ENCODE measurements at regions not wholly inside any gene's neighbourhood (a gene's known extent, or its start where the extent isn't known, plus 50 kb on each side); places are given as distances from the start of the nearest gene placed in this dataset.

DNA sequence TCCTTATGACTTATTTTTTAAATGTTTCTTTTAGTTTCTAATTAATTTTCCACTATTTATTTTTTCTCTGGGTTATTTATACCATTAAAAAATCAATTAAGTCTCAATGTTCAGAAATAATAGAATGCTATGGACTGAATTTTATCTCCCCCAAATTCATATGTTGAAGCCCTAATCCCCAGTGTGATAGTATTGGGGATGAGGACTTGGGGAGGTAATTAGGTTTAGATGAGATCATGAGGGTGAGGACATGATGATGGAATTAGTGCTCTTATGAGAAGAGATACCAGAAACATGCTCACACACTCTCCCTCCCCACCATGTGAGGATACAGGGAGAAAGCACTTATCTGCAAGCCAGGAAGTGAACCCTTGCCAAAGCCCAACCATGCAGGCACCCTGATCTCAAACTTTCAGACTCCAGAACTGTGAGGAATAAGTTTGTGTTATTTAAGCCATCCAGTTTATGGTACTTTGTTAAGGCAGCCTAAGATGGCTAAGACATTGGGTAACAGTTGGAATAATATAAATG, 202.6 kb downstream of the MDFIC start:
- no peak overlapping the region for H2BK12ac ChIP-seq (ENCODE audit: low read length in 2 of 2)
- no peak overlapping the region for H3K14ac ChIP-seq (ENCODE audit: low read length in 2 of 2)
- no peak overlapping the region for H2AFZ ChIP-seq (ENCODE audit: low read depth, low read length)
- no peak overlapping the region for H2AK5ac ChIP-seq (ENCODE audit: low read length, severe bottlenecking)
- no peaks in the 10 kb centered on the region for H3K36me3 ChIP-seq (ENCODE audit: control insufficient read depth in 1 of 2, insufficient read depth in 2 of 2, low read depth in 1 of 2, low read length in 2 of 2)
- no peaks in the 10 kb centered on the region for H3K79me1 ChIP-seq (replicated peaks; ENCODE audit: low read length, poor library complexity, severe bottlenecking)
- no peak overlapping the region for H3K27ac ChIP-seq (ENCODE audit: low read length, poor library complexity, severe bottlenecking)
- no peak overlapping the region for H4K91ac ChIP-seq (ENCODE audit: low read length)
- H3K4me2 ChIP-seq (ENCODE audit: low read length, poor library complexity, severe bottlenecking), result no peak overlapping the region
- H3K9ac ChIP-seq (ENCODE audit: low read length), result no peak overlapping the region
- no peak overlapping the region for H3K18ac ChIP-seq (ENCODE audit: low read depth in 1 of 2, low read length in 2 of 2)
- no peak overlapping the region for H4K8ac ChIP-seq (ENCODE audit: low read length)
- no peaks in the 10 kb centered on the region for H3K4me1 ChIP-seq (ENCODE audit: control insufficient read depth, insufficient read depth, low read depth, low read length)
- H2BK5ac ChIP-seq (ENCODE audit: low read depth, low read length, poor library complexity, severe bottlenecking), result no peak overlapping the region
- no peaks in the 10 kb centered on the region for H3K9me3 ChIP-seq (ENCODE audit: control insufficient read depth, low read length)
- no peak overlapping the region for H2BK120ac ChIP-seq (ENCODE audit: low read depth, low read length)
- H3K4me3 ChIP-seq (ENCODE audit: insufficient read depth in 1 of 2, low read depth in 1 of 2, low read length in 2 of 2), result no peak overlapping the region
- H3K4ac ChIP-seq (ENCODE audit: low read depth in 1 of 2, low read length in 2 of 2), result no peak overlapping the region
- H3K23ac ChIP-seq (ENCODE audit: low read length in 2 of 2), result no peak overlapping the region
- H3K27me3 ChIP-seq (ENCODE audit: control insufficient read depth in 1 of 2, insufficient read depth in 1 of 2, low read length in 2 of 2), result no peaks in the 10 kb centered on the region
- DNase-seq, result peak; percentile 10
- no peak overlapping the region for H2BK15ac ChIP-seq (ENCODE audit: low read depth, poor library complexity, severe bottlenecking)

GRCh38 chr7:115123441-115123840, 201.5 kb downstream of the MDFIC start:
- Histone ChIP-seq H3K79me1 (replicated peaks; ENCODE audit: low read length, poor library complexity, severe bottlenecking) (no peaks in the 10 kb centered on the region), H2BK15ac (ENCODE audit: low read depth, poor library complexity, severe bottlenecking) (no peak overlapping the region), H3K27me3 (ENCODE audit: control insufficient read depth in 1 of 2, insufficient read depth in 1 of 2, low read length in 2 of 2) (no peaks in the 10 kb centered on the region), H3K18ac (ENCODE audit: low read depth in 1 of 2, low read length in 2 of 2) (no peak overlapping the region), H3K4me2 (ENCODE audit: low read length, poor library complexity, severe bottlenecking) (no peak overlapping the region), H3K9me3 (ENCODE audit: control insufficient read depth, low read length) (no peaks in the 10 kb centered on the region), H2BK120ac (ENCODE audit: low read depth, low read length) (no peak overlapping the region), H3K4ac (ENCODE audit: low read depth in 1 of 2, low read length in 2 of 2) (no peak overlapping the region), H4K8ac (ENCODE audit: low read length) (no peak overlapping the region), H3K23ac (ENCODE audit: low read length in 2 of 2) (no peak overlapping the region), H2BK5ac (ENCODE audit: low read depth, low read length, poor library complexity, severe bottlenecking) (no peak overlapping the region), H3K4me1 (ENCODE audit: control insufficient read depth, insufficient read depth, low read depth, low read length) (no peaks in the 10 kb centered on the region), H2AFZ (ENCODE audit: low read depth, low read length) (no peak overlapping the region), H2AK5ac (ENCODE audit: low read length, severe bottlenecking) (no peak overlapping the region), H3K9ac (ENCODE audit: low read length) (no peak overlapping the region), H3K36me3 (ENCODE audit: control insufficient read depth in 1 of 2, insufficient read depth in 2 of 2, low read depth in 1 of 2, low read length in 2 of 2) (no peaks in the 10 kb centered on the region), H4K91ac (ENCODE audit: low read length) (no peak overlapping the region), H2BK12ac (ENCODE audit: low read length in 2 of 2) (no peak overlapping the region), H3K27ac (ENCODE audit: low read length, poor library complexity, severe bottlenecking) (no peak overlapping the region), H3K14ac (ENCODE audit: low read length in 2 of 2) (no peak overlapping the region), H3K4me3 (ENCODE audit: insufficient read depth in 1 of 2, low read depth in 1 of 2, low read length in 2 of 2) (no peak overlapping the region)
- DNase-seq, result no peak
- WGBS, result 100% methylated on average over 1 of the region's 2 CpGs

- Histone ChIP-seq H2AFZ (ENCODE audit: low read depth, low read length) (no peak overlapping the region), H2BK15ac (ENCODE audit: low read depth, poor library complexity, severe bottlenecking) (no peak overlapping the region), H4K91ac (ENCODE audit: low read length) (no peak overlapping the region), H2BK120ac (ENCODE audit: low read depth, low read length) (no peak overlapping the region), H4K8ac (ENCODE audit: low read length) (no peak overlapping the region), H2AK5ac (ENCODE audit: low read length, severe bottlenecking) (no peak overlapping the region), H3K4me3 (ENCODE audit: insufficient read depth in 1 of 2, low read depth in 1 of 2, low read length in 2 of 2) (no peak overlapping the region), H3K9me3 (ENCODE audit: control insufficient read depth, low read length) (no peaks in the 10 kb centered on the region), H2BK12ac (ENCODE audit: low read length in 2 of 2) (no peak overlapping the region), H3K36me3 (ENCODE audit: control insufficient read depth in 1 of 2, insufficient read depth in 2 of 2, low read depth in 1 of 2, low read length in 2 of 2) (no peaks in the 10 kb centered on the region), H3K4me2 (ENCODE audit: low read length, poor library complexity, severe bottlenecking) (no peak overlapping the region), H3K14ac (ENCODE audit: low read length in 2 of 2) (no peak overlapping the region), H3K4me1 (ENCODE audit: control insufficient read depth, insufficient read depth, low read depth, low read length) (peaks cover 2% of the 10 kb centered on the region), H3K9ac (ENCODE audit: low read length) (no peak overlapping the region), H3K79me1 (replicated peaks; ENCODE audit: low read length, poor library complexity, severe bottlenecking) (no peaks in the 10 kb centered on the region), H3K4ac (ENCODE audit: low read depth in 1 of 2, low read length in 2 of 2) (no peak overlapping the region), H3K27me3 (ENCODE audit: control insufficient read depth in 1 of 2, insufficient read depth in 1 of 2, low read length in 2 of 2) (no peaks in the 10 kb centered on the region), H3K27ac (ENCODE audit: low read length, poor library complexity, severe bottlenecking) (no peak overlapping the region), H2BK5ac (ENCODE audit: low read depth, low read length, poor library complexity, severe bottlenecking) (no peak overlapping the region), H3K23ac (ENCODE audit: low read length in 2 of 2) (no peak overlapping the region), H3K18ac (ENCODE audit: low read depth in 1 of 2, low read length in 2 of 2) (no peak overlapping the region)
- DNase-seq, result no peak
- WGBS, result 38% methylated on average over 1 of the region's 1 CpG
These were observed 200.5 kb downstream of the MDFIC start for GRCh38 chr7:115122388-115122787.

GRCh38 chr7:115117748-115118147, 195.9 kb downstream of the MDFIC start:
- DNase-seq, result no peak
- Histone ChIP-seq H3K36me3 (ENCODE audit: control insufficient read depth in 1 of 2, insufficient read depth in 2 of 2, low read depth in 1 of 2, low read length in 2 of 2) (no peaks in the 10 kb centered on the region), H2AFZ (ENCODE audit: low read depth, low read length) (no peak overlapping the region), H3K14ac (ENCODE audit: low read length in 2 of 2) (peak overlapping the region in 1 of 2 experiments; percentile 28), H4K8ac (ENCODE audit: low read length) (no peak overlapping the region), H2AK5ac (ENCODE audit: low read length, severe bottlenecking) (no peak overlapping the region), H2BK12ac (ENCODE audit: low read length in 2 of 2) (peak overlapping the region in 1 of 2 experiments; percentile 54), H3K9me3 (ENCODE audit: control insufficient read depth, low read length) (no peaks in the 10 kb centered on the region), H2BK120ac (ENCODE audit: low read depth, low read length) (no peak overlapping the region), H3K27me3 (ENCODE audit: control insufficient read depth in 1 of 2, insufficient read depth in 1 of 2, low read length in 2 of 2) (no peaks in the 10 kb centered on the region), H3K4me2 (ENCODE audit: low read length, poor library complexity, severe bottlenecking) (peak overlapping the region; percentile 44), H3K79me1 (replicated peaks; ENCODE audit: low read length, poor library complexity, severe bottlenecking) (no peaks in the 10 kb centered on the region), H4K91ac (ENCODE audit: low read length) (no peak overlapping the region), H2BK5ac (ENCODE audit: low read depth, low read length, poor library complexity, severe bottlenecking) (no peak overlapping the region), H3K9ac (ENCODE audit: low read length) (no peak overlapping the region), H3K18ac (ENCODE audit: low read depth in 1 of 2, low read length in 2 of 2) (no peak overlapping the region), H2BK15ac (ENCODE audit: low read depth, poor library complexity, severe bottlenecking) (no peak overlapping the region), H3K4ac (ENCODE audit: low read depth in 1 of 2, low read length in 2 of 2) (no peak overlapping the region), H3K23ac (ENCODE audit: low read length in 2 of 2) (no peak overlapping the region), H3K4me1 (ENCODE audit: control insufficient read depth, insufficient read depth, low read depth, low read length) (peaks cover 2% of the 10 kb centered on the region), H3K27ac (ENCODE audit: low read length, poor library complexity, severe bottlenecking) (peak overlapping the region; percentile 91), H3K4me3 (ENCODE audit: insufficient read depth in 1 of 2, low read depth in 1 of 2, low read length in 2 of 2) (no peak overlapping the region)
- WGBS, result 91% methylated on average over 2 of the region's 2 CpGs
